ENCODE measurements at regions not wholly inside any gene's neighbourhood (a gene's known extent, or its start where the extent isn't known, plus 50 kb on each side); places are given as distances from the start of the nearest gene placed in this dataset.

GRCh38 chr7:124552217-124552616 is 213.4 kb downstream of the GPR37 start:
- DNase-seq (ENCODE audit: low spot score) = no peak
- TF ChIP-seq CTCF (IDR thresholded peaks at IDR 0.05; ENCODE audit: borderline replicate concordance, control extremely low read depth, extremely low read depth, insufficient read depth, missing control alignments) = no peak
- in situ Hi-C loops (cut with MboI; ENCODE audit: low sequenced_read_pairs, unreplicated experiment) = no loop called here

GRCh38 chr7:124550036-124550435 is 215.6 kb downstream of the GPR37 start:
- in situ Hi-C loops (cut with MboI; ENCODE audit: low sequenced_read_pairs, unreplicated experiment) = no loop called here
- TF ChIP-seq CTCF (IDR thresholded peaks at IDR 0.05; ENCODE audit: borderline replicate concordance, control extremely low read depth, extremely low read depth, insufficient read depth, missing control alignments) = no peak
- no peak for DNase-seq (ENCODE audit: low spot score)

- DNase-seq (ENCODE audit: low spot score) = no peak
- in situ Hi-C loops (cut with MboI; ENCODE audit: low sequenced_read_pairs, unreplicated experiment) = no loop called here
- TF ChIP-seq CTCF (IDR thresholded peaks at IDR 0.05; ENCODE audit: borderline replicate concordance, control extremely low read depth, extremely low read depth, insufficient read depth, missing control alignments) = no peak
Observed at GRCh38 chr7:124542476-124542875, 223.1 kb downstream of the GPR37 start.

- in situ Hi-C loops (cut with MboI; ENCODE audit: low sequenced_read_pairs, unreplicated experiment) = no loop called here
- TF ChIP-seq CTCF (IDR thresholded peaks at IDR 0.05; ENCODE audit: borderline replicate concordance, control extremely low read depth, extremely low read depth, insufficient read depth, missing control alignments) = no peak
- DNase-seq (ENCODE audit: low spot score) = no peak
Observed at GRCh38 chr7:124536156-124536762, 229.3 kb downstream of the GPR37 start.

- no peak for TF ChIP-seq CTCF (IDR thresholded peaks at IDR 0.05; ENCODE audit: borderline replicate concordance, control extremely low read depth, extremely low read depth, insufficient read depth, missing control alignments)
- in situ Hi-C loops (cut with MboI; ENCODE audit: low sequenced_read_pairs, unreplicated experiment) = no loop called here
- DNase-seq (ENCODE audit: low spot score) = no peak
Observed at GRCh38 chr7:124532166-124532565, 233.4 kb downstream of the GPR37 start.

- no peak for DNase-seq (ENCODE audit: low spot score)
- in situ Hi-C loops (cut with MboI; ENCODE audit: low sequenced_read_pairs, unreplicated experiment) = no loop called here
- no peak for TF ChIP-seq CTCF (IDR thresholded peaks at IDR 0.05; ENCODE audit: borderline replicate concordance, control extremely low read depth, extremely low read depth, insufficient read depth, missing control alignments)
Observed at GRCh38 chr7:124516911-124517310, 248.7 kb downstream of the GPR37 start.

Data from GM13976 (cell line).